NCI-H526 (cell line): ENCODE measurements at regions not wholly inside any gene's neighbourhood (a gene's known extent, or its start where the extent isn't known, plus 50 kb on each side); places are given as distances from the start of the nearest gene placed in this dataset.
"Not testable (repeated sequence)": the region's sequence is repeated elsewhere in the genome, so short reads cannot be mapped to it uniquely, and the experiment has no call there.

Experiments
- DNase-seq, 2 experiments: peaks; one replicate each; lab custom pipeline; 2025; lab: John Stamatoyannopoulos, UW

DNA sequence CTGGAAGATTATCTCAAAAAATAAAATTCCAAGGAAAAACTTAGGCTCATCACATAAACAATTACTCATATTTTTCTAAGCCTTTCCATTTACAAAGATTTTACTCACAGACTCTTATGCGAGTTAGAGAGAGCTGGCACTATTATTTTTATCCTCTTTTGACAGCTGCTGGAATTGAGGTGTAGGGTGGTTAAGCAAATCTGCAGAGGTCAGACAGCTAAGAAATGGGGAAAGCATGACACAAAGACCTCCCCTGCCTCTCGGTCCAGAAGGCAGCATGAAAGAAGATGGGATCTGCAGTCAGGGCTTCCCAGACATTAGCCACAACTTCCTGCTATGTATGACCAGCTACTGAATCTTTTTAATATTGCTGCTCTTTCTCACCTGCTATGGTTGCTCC lies 89.9 kb upstream of the CPEB2 start:
- no peak for DNase-seq

DNA sequence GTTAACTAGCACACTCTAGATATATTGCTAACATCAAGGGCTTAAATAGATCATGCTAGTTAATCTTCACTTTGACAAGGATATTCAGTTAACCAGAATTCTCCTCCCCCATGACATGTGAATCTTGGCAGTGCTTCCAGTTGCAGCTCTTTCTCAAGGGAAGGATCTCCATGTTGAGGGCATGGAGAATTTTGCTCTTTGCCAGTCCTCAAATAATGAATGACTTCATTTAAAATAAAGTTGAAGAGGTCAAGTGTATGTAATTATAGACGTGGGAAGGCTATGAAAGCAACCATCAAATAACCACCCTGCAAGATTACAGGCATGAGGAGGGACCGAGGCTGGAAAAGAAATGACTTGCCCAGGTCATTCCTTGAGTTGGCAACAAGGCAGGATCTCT lies 87.3 kb upstream of the CPEB2 start:
- DNase-seq = no peak

DNA sequence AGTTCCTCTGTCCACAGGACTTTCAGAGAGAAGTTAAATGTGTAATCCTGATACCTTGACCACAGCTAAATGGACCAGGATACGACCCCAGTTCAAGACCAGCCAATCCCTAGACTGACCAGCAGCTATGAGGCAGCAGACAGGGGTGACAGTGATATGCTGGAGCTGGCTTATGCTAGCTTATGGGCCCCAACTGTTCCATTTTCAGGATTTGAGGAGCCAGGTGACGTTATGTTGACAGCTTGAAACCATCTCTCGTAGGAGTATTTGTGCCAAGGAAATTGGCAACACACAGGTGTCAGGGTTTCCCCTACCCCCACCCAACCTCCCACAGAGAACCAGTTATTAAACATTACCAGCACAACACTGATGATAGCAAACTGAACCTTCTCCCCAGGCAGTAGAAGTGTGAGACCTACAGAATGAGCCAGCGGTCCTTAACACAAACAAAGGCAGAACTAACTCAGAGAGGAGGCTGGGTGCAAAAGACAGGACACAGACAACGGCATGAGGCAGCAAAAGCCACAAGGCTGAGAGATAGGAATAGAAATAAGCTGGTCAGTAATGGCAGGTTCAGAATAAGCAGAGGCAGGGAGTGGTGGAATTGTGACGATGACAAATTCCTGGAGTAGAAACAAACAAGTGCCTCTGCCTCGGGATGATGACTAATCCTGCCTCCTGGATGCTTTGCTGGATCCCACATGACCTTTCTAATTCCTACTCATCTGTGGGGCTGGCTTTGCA lies 85.6 kb upstream of the CPEB2 start:
- DNase-seq = no peak

DNA sequence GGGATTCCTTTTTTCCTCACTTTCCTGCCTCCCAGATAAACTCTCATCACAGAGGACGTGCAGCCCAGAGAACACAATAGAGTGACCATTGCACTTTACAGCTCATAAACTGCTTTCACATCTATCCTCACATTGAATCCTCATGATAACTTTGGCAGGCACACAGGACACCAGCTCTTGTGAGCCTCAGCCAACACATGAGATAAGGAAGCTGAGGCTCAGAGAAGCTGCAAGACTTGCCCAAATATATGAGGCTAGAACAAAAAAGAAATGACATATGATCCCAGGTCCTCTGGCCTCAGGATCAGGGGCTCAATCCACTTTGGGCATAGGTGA lies 85.0 kb upstream of the CPEB2 start:
- no peak for DNase-seq

DNA sequence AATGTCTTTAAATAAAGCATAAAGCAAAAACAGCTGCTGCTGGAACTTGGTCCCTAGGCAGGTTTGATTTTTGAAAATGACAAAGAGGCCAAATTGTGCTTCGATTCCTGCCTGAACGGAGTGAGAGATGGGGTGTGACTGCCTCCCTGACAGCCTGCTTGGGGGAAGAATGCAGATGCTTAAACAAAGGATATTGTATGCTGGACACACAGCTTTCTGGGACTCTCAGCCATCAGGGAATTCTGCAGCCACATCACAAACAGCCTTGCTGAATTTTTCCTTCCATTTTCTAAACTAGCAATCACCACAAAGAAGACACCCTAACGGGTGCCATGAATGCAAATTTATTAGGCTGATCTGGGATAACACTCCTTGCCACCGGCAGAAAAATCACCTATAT lies 83.9 kb upstream of the CPEB2 start:
- DNase-seq = no peak

DNA sequence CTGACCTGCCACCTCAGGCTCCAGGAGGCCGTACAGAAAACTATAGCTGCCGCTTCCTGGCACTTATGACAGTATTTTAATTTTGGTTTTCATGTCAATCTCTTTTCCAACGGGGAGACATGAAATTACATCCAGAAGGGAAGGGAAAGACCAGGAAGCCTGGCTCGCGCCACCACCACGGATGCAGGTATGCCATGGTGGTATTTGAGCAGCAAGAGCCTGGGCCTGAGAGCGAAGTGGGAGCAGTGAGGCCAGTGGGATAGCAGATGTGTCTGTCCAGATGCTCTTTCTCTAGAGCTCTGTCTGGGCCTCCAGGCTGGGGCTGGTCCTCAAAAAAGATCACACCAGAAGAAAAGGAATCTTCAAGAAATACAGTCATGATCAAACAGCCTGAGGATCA lies 82.5 kb upstream of the CPEB2 start:
- DNase-seq = no peak

DNA sequence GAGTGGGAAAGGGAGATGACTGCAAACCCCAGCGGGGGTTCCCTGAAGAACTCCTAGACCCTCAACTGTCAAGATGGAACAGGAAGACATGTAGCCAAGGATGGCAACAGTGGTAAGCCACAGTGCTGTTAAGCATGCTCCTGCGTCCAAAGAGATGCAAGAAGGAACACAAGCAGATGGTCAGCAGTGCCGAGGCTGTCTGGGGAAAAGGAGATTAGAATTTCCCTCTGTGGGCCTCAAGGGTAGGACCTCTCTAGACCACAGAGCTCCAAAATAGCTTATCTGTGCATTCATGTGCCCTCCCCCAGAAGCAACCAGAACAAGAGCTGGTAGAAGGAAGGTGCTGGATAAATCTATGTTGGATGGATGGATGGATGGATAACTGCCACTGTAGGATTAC lies 82.0 kb upstream of the CPEB2 start:
- no peak for DNase-seq

DNA sequence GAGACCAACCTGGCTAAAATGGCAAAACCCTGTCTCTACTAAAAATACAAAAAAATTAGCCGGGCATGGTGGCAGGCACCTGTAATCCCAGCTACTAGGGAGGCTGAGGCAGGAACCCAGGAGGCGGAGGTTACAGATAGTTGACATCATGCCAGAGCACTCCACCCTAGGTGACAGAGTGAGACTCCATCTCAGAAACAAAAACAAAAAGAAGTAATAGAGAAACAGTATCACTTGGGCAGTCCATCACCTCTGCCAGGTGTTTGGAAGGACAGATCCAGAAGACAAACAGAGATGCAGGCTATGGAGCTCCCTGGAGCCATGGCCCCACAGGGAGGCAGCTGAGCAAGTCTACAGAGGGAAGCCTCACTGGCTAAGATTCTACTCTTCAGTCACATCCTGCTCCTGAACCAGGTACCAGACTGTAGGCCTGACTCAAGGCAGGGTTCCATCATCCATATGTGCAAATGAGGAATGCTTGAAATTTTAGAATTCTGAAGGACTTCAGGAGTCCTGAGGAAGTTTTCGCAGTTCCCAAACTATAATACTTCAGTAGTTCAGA lies 81.4 kb upstream of the CPEB2 start:
- DNase-seq = no peak

DNA sequence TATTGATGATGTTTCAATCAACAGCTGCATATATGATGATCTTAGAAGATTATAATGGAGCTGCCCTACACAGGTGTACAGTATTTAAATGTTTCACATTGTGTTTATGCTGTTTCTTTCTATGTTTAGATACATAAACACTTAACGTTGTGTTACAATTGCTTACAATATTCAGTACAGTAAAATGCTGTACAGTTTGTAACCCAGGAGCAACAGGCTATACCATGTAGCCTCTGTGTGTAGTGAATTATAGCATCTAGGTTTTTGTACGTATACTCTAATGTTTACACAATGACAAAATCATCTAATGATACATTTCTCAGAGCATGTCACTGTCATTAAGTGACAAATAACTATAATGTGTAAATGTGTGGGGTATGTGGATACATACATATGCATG lies 80.5 kb upstream of the CPEB2 start:
- not testable (repeated sequence) for DNase-seq

DNA sequence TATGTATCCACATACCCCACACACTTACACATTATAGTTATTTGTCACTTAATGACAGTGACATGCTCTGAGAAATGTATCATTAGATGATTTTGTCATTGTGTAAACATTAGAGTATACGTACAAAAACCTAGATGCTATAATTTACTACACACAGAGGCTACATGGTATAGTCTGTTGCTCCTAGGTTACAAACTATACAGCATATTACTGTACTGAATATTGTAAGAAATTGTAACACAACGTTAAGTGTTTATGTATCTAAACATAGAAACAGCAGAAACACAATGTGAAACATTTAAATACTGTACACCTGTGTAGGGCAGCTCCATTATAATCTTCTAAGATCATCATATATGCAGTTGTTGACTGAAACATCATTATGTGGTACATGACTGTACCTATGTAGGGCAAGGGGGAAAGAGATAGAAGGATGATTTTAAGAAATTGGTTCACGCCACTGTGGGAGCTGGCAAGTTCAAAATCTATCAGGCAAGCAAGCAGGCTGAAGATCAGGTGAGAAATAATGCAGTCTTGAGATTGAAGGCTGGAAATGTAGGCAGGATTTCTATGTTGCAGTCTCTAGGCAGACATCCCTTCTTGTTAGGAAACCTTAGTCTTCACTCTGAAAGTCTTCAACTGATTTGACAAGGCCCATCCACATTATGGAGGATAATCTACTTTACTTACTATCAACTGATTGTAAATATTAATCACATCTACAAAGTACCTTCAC lies 78.0 kb upstream of the CPEB2 start:
- no peak for DNase-seq

DNA sequence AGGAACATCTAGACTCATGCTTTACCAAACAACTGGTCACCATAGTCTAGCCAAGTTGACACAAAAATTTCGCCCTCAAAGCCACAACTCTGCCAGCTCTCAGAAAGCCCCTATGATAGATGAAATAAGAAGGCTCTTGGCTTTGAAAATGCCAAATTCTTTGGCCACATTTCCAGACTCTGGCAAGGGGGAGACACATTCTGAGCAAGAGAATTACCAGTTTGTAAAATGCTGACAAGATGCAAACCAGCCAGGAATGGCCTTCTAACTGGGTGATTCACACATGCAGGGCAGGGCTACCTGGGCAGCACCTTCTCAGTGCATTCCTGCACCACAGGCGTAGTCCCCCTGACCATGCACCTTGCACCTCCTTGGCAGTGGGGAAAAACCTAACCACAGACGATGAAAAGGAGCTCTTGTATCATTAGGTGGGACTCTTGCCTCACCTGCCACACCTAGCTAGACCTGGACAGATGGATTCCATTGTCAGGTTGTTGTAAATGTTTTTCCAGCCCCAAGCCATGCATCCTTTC lies 77.4 kb upstream of the CPEB2 start:
- no peak for DNase-seq

DNA sequence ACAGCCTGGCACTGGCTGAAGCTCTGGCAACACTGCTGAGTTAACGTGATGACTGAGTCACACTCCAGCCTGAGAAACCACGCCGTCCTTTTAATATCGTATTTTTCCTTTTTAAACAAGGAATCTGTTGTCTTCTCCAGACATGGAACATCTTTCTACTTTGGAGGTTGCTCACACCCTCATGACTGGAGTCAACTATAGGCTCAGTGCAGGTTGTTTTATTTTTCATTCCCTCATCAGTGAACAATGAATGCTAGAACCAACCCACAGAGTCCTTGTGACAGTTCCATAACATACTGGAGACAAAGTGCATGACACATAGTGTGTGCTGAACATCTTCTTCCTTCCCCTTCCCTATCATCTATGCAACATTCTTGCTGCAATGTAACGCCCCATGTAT lies 76.8 kb upstream of the CPEB2 start:
- DNase-seq = no peak

DNA sequence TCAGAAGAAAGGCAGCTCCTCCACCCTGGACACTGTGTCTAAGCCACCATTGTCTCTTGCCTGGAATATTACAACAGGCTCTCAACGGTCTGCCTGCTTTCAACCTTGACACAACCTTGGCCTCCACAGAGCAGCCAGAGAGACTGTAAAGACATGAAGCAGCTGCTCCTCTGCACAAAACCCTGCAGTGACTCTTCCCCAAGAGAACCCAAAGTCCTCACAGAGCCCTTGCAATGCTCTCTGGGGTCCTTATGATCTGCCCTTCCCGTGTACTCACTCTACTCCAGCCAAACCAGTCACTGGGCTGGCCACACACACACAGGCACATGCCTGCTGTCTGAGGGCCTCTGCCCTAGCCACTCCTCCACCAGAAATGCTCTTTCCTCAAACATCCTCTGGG lies 75.9 kb upstream of the CPEB2 start:
- no peak for DNase-seq

DNA sequence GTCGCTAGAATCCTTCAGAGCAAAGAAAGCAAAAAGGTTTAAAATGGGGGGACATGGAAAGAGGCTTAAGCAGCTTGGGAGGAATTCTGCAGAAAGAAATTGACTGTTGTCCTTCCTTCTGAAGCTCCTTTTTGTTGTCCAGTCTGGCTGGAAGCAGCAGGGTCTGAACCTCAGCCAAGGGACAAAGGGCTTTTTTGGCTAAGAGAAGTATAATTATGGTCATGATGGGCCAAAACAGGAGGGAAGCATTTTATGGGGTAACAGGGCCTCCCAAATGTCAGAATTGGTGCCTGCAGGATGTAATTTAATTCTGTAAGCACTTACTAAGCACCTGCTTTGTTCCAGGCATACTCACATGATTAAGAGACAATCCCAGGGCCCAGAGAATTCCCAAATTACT lies 74.2 kb upstream of the CPEB2 start:
- DNase-seq = no peak

DNA sequence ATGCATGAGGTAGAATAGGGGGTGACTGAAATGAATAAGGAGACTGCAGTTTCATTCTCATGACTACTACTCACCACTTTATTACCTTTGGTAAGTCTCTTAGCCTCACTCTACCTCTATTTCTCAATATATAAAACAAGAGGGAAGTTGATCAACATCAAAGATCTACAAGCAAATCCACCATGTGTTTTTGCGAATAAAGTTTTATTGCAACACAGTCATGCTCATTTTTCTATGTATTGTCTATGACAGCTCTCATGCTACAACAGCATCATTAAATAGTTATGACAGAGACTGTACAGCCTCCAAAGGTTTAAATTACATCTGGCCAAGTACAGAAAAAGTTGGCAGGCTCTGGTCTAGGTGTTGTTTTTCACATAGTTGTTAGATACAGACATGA lies 72.6 kb upstream of the CPEB2 start:
- DNase-seq = no peak

DNA sequence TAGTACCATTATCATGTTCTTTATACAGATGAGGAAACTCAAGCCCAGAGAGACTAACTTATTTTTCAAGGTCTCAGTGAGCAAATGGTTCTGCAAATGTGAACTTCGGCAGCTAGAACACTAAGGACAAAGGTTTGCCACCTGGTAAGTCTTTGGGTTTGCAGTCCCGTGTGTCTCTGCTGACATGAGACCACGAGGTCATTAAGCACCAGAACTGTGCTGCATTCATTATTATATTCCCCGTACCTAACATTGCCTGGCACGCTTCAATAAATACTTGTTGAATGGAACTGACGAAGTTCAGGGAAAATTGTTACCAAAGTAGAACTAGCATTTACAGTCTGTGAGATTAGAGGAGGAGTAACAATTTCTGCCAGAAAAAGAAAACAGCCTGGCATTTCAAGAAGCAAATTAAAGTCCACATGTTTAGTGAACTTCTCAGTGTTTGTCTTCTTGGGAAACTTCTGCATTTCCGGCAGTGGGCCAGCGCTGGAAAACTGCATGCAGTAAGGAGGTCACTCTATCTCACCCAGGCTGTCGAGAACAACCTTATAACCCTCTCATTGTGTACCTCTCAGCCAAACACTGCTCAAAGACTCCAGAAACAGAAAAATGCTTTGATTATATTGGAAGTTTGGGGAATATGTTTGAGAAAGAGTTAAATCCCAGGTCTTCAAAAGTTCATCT lies 67.4 kb upstream of the CPEB2 start:
- no peak for DNase-seq

DNA sequence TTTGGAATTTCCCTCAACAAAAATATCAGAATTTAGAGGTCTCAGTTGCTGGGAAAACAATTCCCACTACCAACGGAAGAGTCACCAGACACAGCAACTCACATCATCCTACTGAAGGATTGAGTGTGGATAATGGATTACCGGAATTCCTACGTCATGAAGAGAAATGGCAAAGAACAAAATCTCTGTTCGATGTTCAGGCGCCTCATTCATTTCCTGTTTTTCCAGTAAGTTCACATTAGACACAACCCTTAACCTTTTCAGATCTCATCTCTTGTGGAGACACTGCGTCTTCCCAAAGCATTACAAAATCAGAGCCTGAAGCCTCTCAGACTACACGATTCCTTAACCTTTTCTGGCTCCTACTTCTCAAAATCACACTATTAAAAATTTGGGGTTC lies 58.5 kb upstream of the CPEB2 start:
- DNase-seq = no peak

DNA sequence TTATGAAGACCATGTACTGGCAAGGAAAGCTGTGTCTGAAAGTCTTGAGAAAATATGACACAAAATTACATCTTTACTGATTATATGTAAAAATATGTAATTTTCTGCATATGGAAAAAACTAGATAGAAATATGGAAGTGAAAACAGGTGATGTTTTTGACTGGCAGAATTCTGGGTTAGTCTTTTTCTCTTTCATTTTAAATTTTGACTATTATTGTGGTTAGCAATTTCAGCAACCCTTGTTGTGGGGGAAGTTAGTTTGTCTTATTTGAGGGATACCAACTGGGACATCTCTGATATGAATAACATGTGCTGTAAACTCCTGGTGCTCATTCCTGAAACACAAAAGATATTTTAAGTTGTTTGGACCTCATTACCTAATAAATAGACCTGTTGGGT lies 49.9 kb upstream of the CPEB2 start:
- no peak for DNase-seq
